GM12878 (cell line): ENCODE measurements at regions not wholly inside any gene's neighbourhood (a gene's known extent, or its start where the extent isn't known, plus 50 kb on each side); places are given as distances from the start of the nearest gene placed in this dataset.

Source experiments
- SREBF1 ChIP-seq: IDR thresholded peaks from 2 replicates; pipeline ENCODE4 v1.6.1; 2012; ENCODE audit warnings: mild to moderate bottlenecking, low read length
- TF ChIP-seq, protein P1 (sequence below), 3 experiments: IDR thresholded peaks in 2 of 3; conservative IDR thresholded peaks in 1 of 3; 2 replicates each; pipeline ENCODE4 v1.5.1; 2011; ENCODE audit warnings: low read depth in 3 of 3, low read length in 3 of 3, mild to moderate bottlenecking in 3 of 3, control low read depth in 2 of 3, moderate library complexity in 2 of 3, inconsistent platforms in 1 of 3, mixed read lengths in 1 of 3; ENCODE audit not compliant: control insufficient read depth in 2 of 3, insufficient read depth in 1 of 3; ENCODE audit errors: extremely low read depth in 1 of 3
- TF ChIP-seq, protein P2 (sequence below): fragments of 450-650 bp; IDR thresholded peaks from 2 replicates; pipeline ENCODE4 v1.6.1; 2017; ENCODE audit warnings: mild to moderate bottlenecking

DNA sequence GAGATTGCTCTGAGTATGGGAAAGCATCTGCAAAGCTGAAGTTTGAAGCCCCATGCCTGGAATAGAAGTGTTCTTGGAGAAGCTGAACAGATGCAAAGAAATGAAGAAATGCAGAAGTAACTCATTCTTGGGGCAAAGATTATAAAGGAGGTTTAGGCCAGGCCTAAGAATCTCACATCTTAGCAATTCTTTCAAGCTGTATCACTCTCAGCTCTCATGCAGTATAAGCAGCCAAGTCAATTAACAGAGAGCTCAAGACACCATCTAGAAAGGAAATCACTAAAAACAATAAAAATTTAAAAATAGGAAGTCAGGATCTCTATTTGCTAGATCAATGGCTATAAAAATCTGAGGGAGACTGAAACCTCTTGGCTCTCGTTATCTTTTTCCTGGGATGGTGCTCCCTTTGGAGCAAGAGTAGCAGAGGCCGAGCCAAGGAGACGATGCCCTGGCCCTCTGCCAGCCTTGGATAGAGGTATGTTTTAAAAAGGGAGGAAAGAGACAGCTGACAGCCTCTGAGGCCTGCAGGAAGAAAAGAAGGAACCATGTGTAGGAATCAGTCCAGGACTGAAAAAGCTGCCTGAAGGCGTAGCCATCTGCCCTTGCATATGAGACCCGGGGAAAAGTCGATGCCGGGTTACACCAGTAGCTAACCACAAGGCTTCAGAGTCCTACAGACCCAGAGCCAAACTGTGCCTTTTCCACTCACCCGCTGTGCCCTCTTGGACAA is 229.8 kb downstream of the BLID start:
- TF ChIP-seq, protein P1, sequence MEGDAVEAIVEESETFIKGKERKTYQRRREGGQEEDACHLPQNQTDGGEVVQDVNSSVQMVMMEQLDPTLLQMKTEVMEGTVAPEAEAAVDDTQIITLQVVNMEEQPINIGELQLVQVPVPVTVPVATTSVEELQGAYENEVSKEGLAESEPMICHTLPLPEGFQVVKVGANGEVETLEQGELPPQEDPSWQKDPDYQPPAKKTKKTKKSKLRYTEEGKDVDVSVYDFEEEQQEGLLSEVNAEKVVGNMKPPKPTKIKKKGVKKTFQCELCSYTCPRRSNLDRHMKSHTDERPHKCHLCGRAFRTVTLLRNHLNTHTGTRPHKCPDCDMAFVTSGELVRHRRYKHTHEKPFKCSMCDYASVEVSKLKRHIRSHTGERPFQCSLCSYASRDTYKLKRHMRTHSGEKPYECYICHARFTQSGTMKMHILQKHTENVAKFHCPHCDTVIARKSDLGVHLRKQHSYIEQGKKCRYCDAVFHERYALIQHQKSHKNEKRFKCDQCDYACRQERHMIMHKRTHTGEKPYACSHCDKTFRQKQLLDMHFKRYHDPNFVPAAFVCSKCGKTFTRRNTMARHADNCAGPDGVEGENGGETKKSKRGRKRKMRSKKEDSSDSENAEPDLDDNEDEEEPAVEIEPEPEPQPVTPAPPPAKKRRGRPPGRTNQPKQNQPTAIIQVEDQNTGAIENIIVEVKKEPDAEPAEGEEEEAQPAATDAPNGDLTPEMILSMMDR (IDR thresholded peaks at IDR 0.05 in 2 of 3, conservative IDR thresholded peaks at IDR 0.05 in 1 of 3; ENCODE audit: control insufficient read depth in 2 of 3, extremely low read depth in 1 of 3, insufficient read depth in 1 of 3, low read depth in 3 of 3, low read length in 3 of 3), result no peak
- TF ChIP-seq SREBF1, result no peak
- TF ChIP-seq, protein P2, sequence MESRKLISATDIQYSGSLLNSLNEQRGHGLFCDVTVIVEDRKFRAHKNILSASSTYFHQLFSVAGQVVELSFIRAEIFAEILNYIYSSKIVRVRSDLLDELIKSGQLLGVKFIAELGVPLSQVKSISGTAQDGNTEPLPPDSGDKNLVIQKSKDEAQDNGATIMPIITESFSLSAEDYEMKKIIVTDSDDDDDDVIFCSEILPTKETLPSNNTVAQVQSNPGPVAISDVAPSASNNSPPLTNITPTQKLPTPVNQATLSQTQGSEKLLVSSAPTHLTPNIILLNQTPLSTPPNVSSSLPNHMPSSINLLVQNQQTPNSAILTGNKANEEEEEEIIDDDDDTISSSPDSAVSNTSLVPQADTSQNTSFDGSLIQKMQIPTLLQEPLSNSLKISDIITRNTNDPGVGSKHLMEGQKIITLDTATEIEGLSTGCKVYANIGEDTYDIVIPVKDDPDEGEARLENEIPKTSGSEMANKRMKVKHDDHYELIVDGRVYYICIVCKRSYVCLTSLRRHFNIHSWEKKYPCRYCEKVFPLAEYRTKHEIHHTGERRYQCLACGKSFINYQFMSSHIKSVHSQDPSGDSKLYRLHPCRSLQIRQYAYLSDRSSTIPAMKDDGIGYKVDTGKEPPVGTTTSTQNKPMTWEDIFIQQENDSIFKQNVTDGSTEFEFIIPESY, result no peak
